Hematopoietic multipotent progenitor cell treated with erythropoietin and hydrocortisone succinate and interleukin-3 and kit ligand, for 8 days (in vitro differentiated cells): ENCODE measurements at regions not wholly inside any gene's neighbourhood (a gene's known extent, or its start where the extent isn't known, plus 50 kb on each side); places are given as distances from the start of the nearest gene placed in this dataset.
"Not testable (repeated sequence)": the region's sequence is repeated elsewhere in the genome, so short reads cannot be mapped to it uniquely, and the experiment has no call there.

Experiments used
- DNase-seq: peaks from one replicate; pipeline ENCODE4 v3.0.0-alpha.2; 2015

DNA sequence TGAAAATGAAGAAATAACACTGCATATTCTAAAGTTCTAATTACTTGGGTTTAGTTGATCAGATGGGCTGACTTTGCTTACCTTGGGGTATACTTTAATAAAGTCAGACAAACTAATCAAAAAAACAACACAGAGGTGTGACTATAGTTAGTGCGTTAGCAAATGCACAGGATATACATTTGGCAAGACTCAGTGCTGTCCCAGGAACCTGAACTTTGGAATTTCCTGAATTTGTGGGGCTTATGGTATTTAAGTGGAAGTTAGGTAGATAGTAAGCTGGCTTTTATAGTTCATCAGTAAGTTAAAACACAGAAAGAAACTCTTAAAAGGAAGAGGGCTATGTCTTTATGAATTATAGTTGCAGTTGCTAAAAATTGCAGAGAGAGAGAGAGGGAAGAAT is 302.6 kb upstream of the DDI1 start:
- DNase-seq, result no peak

- no peak for DNase-seq
Measured at GRCh38 chr11:103735497-103736032, 300.9 kb upstream of the DDI1 start.

DNA sequence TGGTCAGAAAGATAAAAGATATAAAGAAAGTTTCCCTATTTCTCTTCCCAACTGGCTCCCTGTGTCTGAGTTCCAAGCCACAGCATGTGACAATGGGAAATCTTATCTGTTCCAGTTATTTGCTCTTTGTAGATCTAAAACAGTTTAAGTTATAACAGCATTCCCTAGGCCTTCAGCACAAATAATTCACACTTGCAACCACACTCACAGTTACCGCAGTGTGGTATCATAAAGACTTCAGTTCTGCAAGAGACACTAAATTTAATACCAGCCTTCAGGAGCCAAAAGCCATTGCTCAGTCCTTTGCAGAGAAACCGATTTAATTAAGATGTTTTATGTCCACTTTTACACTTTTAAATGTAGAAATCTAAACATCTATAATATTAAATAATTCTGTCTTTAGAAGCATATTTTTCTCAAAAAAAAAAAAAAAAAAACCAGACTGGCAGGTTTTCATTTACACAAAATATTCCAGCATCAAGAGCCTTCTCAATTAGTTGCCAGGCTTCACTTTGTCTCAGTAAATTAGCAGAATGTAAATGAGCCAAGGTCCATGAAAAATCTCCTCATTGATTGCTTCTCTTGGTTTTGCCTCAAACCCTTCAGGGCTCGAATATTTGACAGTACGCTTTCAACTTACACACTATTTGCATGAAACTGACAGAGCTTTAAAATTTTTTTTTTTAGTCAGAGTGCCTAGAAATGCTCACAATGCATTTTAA is 300.0 kb upstream of the DDI1 start:
- no peak for DNase-seq

DNA sequence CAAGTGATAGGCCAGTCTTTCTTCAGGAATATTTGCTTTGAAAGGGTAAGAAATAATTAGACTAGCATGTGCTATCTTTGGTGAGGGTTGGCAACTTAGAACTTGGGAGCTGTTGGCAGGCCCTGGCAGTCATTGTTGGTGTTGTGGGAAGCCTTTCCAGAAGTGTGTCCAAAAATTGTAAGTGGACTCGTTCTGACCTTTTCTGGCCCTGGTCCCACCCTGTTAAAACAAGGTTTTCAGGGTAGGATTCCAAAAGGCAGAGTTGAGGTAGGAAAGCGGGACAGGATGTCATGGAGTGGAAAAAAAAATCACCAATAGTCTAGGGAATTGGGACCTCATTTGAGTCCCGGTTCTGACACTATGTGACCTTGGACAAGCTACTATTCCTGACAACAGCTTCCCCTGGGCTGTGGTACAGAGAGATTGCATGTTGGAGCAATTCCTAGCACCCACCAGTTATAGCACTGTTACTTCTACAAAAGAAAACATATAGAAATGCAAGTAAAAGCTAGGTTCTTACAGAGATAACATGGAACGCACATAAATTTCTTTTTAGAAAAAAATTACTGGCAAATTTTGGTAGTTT is 299.3 kb upstream of the DDI1 start:
- DNase-seq, result no peak

GRCh38 chr11:103737747-103738146 is 298.7 kb upstream of the DDI1 start:
- DNase-seq, result no peak

- not testable (repeated sequence) for DNase-seq
Measured at GRCh38 chr11:103739074-103739796, 297.2 kb upstream of the DDI1 start.

DNA sequence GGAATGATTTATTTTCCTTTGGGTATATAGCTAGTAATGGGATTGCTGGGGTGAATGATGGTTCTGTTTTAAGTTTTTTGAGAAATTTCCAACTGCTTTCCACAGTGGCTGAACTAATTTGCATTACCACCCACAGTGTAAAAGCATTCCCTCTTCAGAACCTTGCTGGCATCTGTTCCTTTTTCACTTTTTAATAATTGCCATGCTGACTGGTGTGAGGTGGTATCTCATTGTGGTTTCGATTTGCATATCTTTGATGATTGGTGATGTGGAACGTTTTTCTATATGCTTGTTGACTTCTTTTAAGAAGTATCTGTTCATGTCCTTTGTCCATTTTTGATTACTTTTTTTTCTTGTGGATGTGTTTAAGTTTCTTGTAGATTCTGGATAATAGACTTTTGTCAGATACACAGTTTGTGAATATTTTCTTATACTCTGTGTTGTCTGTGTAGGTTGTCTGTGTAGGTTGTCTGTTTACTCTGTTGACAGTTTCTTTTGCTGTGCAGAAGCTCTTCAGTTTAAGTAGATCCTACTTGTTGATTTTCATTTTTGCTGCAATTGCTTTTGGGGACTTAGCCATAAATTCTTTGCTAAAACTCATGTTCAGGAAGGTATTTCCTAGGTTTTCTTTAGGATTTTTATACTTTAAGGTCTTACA is 291.8 kb upstream of the DDI1 start:
- DNase-seq, result no peak

- no peak for DNase-seq
Measured at GRCh38 chr11:103749158-103749557, 287.3 kb upstream of the DDI1 start.

DNA sequence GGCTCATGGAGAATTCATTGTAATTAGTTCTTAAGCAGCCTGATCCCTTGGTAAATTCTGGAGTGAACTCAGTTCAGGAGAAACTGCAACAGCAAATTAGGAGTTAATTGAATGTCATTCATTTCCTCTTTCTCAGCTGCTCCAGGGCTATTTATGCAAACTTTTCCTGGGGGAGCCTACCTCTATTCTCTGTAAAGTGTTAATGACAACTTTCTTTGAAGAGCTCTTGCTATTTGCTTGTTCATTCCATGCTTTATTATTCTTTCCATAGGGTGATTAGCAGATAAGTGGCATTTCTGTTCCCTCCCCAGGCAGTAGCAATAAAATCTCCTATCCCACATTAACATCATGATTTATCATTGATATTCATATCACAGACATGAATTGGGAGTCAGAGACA is 267.6 kb upstream of the DDI1 start:
- DNase-seq, result no peak

- no peak for DNase-seq
Measured at GRCh38 chr11:103773059-103773458, 263.4 kb upstream of the DDI1 start.

- no peak for DNase-seq
Measured at GRCh38 chr11:103773537-103773936, 262.9 kb upstream of the DDI1 start.

DNA sequence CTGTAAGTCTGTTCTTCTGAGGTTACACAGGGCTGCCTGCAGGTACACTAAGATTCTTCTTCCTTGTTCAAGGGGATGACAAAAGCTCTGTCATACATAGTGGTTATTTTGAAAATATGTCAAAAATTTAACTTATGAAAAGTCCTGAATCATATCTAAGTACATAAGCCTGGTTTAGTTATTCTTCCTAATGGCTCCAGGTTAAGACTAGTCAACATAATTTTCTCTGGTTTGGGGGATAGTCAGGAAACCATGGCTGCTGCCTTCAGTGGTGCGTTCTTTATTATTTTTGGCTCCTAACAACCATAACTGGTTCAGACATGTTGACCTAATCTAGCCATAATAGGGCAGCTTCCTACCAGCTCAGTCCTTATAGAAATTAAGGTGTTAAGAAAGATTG is 257.4 kb upstream of the DDI1 start:
- DNase-seq, result no peak

DNA sequence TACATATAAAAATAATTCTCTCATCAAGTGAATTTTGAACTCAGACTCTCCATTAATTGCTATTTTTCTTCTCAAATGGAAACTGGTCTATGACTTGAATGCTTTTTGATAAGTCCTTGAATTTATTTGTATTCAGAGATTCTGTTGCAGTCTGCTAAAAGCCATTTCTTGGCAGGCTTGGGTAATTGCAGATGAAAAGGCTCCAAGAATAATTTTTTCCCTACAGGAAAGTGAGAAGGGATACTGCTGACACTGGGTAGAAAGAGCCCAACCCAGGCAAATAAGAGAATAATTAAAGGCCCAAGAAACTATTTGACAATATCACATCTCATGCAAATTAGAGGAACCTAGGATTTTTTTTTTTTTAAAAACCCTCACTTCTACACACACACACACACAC is 246.5 kb upstream of the DDI1 start:
- no peak for DNase-seq

- DNase-seq, result no peak
Measured at GRCh38 chr11:103792981-103793468, 243.4 kb upstream of the DDI1 start.

- DNase-seq, result no peak
Measured at GRCh38 chr11:103794262-103794661, 242.2 kb upstream of the DDI1 start.

DNA sequence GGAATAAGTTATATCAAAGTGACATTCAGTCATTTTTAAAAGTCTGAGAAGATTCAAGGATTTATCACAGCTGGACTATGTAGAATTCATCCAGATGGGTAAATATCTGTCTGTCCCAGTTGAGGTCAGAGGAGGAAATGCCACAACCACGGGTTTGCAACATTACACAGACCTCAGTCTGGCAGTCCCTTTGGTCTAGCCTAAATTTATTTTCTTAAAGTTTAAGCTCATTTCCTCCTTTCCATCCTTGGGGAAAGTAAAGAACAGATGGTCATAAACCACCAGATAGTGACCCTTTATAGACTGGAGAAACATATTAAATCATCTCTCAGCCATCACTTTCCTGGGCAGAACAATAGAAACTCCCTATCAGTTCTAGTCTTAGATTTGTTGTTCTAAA is 238.4 kb upstream of the DDI1 start:
- no peak for DNase-seq

DNA sequence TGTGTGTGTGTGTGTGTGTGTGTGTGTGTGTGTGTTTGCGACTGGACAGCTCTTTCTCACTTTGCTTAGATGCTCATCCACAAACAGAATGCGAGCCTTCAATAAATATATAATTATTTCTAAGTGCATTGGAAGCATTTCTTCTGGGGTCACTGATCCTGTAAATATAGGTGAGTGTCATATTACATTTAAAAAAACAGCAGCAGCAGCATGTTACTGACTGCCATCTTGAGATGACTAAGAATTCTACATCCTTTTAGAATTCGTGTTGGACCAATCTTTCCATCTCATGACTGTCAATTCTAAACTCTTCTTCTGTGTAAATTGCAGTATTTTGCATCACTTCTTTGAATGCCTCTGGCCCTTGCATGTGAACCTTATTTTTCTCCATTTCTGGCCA is 238.0 kb upstream of the DDI1 start:
- no peak for DNase-seq

GRCh38 chr11:103800406-103801114 is 235.9 kb upstream of the DDI1 start:
- no peak for DNase-seq

DNA sequence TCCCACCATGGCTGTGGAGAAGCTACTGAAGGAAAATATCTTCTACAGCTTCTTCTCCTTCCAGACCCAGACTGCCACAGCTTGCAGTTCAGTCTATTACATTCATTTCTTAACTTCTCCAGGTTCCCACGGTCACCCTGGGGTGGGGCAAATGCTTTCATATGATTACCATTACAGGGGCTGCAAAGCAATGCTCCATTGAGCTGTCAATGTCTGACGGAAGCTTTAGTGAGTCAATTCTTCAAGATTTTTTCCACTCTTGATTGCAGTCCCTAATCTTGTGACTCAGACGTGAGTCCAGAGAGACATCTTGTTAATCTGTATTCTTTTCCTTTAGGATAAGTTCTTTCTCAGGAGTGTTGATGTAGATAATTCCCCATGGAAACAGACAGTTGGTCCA is 233.4 kb upstream of the DDI1 start:
- no peak for DNase-seq

- no peak for DNase-seq
Measured at GRCh38 chr11:103805688-103806009, 230.8 kb upstream of the DDI1 start.

- no peak for DNase-seq
Measured at GRCh38 chr11:103806130-103806895, 230.1 kb upstream of the DDI1 start.

GRCh38 chr11:103807806-103808205 is 228.6 kb upstream of the DDI1 start:
- DNase-seq, result no peak
